K562 (cell line): ENCODE measurements at regions not wholly inside any gene's neighbourhood (a gene's known extent, or its start where the extent isn't known, plus 50 kb on each side); places are given as distances from the start of the nearest gene placed in this dataset.

ENCODE experiments used
- NCOR1 ChIP-seq: fragments of 450-650 bp; IDR thresholded peaks from 2 replicates; pipeline ENCODE4 v1.6.1; 2016; ENCODE audit warnings: mild to moderate bottlenecking, moderate library complexity
- NEUROD1 ChIP-seq: fragments of 150-350 bp; IDR thresholded peaks from 2 replicates; pipeline ENCODE4 v1.6.1; 2014; ENCODE audit warnings: borderline replicate concordance, low read length, low read depth; ENCODE audit not compliant: partially characterized antibody
- POLR2AphosphoS2 ChIP-seq: IDR thresholded peaks from 2 replicates; pipeline ENCODE4 v1.6.1; 2012; ENCODE audit warnings: low read length, improper control_type of control experiment
- XRCC5 ChIP-seq: fragments of 200-400 bp; formaldehyde crosslinking; IDR thresholded peaks from 2 replicates; pipeline ENCODE4 v1.6.1; 2017; ENCODE audit warnings: low read depth, mild to moderate bottlenecking, low read length
- TF ChIP-seq, protein P1 (sequence below): fragments of 250-450 bp; sonication (Bioruptor Pico); IDR thresholded peaks from 2 replicates; pipeline ENCODE4 v1.5.0; 2021
- TF ChIP-seq, protein P2 (sequence below): fragments of 250-450 bp; sonication (Bioruptor Pico); IDR thresholded peaks from 2 replicates; pipeline ENCODE4 v1.8.0; 2021; ENCODE audit warnings: moderate library complexity, mild to moderate bottlenecking, inconsistent platforms
- TF ChIP-seq, protein P3 (sequence below): fragments of 450-650 bp; formaldehyde crosslinking; IDR thresholded peaks from 2 replicates; pipeline ENCODE4 v1.4.0; 2020; ENCODE audit warnings: mild to moderate bottlenecking, mixed read lengths
- TF ChIP-seq, protein P4 (sequence below): fragments of 450-650 bp; IDR thresholded peaks from 2 replicates; pipeline ENCODE4 v1.6.1; 2016; ENCODE audit warnings: mild to moderate bottlenecking, moderate library complexity
- TF ChIP-seq, protein P5 (sequence below): fragments of 250-450 bp; sonication (Bioruptor Pico); IDR thresholded peaks from 2 replicates; pipeline ENCODE4 v1.8.0; 2021; ENCODE audit warnings: borderline replicate concordance, mild to moderate bottlenecking, moderate library complexity; ENCODE audit not compliant: poor library complexity, severe bottlenecking

DNA sequence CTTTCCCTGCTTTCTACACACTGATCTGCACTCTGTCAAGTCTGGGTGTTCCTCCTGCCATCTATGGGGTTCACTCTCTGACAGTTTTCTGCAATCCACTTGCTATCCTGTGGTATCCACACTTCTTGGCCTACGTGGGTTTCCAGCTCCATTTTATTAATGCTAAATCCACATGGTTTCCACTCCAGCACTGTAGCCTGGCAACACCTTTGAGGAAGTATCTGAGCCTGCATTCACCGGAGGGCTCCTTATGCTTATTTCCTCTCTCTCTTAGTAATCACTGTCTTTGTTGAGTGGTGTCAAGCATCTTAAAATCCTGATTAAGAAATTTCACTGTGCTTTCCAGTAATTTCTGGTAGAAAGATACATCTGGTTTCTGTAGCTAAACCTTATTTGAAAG lies 703.7 kb downstream of the TMEM121 start (continued):
- TF ChIP-seq, protein P1, sequence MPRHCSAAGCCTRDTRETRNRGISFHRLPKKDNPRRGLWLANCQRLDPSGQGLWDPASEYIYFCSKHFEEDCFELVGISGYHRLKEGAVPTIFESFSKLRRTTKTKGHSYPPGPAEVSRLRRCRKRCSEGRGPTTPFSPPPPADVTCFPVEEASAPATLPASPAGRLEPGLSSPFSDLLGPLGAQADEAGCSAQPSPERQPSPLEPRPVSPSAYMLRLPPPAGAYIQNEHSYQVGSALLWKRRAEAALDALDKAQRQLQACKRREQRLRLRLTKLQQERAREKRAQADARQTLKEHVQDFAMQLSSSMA (CRISPR knock-in tag) = no peak
- TF ChIP-seq NCOR1 = no peak
- TF ChIP-seq, protein P2, sequence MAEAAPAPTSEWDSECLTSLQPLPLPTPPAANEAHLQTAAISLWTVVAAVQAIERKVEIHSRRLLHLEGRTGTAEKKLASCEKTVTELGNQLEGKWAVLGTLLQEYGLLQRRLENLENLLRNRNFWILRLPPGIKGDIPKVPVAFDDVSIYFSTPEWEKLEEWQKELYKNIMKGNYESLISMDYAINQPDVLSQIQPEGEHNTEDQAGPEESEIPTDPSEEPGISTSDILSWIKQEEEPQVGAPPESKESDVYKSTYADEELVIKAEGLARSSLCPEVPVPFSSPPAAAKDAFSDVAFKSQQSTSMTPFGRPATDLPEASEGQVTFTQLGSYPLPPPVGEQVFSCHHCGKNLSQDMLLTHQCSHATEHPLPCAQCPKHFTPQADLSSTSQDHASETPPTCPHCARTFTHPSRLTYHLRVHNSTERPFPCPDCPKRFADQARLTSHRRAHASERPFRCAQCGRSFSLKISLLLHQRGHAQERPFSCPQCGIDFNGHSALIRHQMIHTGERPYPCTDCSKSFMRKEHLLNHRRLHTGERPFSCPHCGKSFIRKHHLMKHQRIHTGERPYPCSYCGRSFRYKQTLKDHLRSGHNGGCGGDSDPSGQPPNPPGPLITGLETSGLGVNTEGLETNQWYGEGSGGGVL = no peak
- TF ChIP-seq NEUROD1 = no peak
- TF ChIP-seq XRCC5 = no peak
- TF ChIP-seq, protein P3, sequence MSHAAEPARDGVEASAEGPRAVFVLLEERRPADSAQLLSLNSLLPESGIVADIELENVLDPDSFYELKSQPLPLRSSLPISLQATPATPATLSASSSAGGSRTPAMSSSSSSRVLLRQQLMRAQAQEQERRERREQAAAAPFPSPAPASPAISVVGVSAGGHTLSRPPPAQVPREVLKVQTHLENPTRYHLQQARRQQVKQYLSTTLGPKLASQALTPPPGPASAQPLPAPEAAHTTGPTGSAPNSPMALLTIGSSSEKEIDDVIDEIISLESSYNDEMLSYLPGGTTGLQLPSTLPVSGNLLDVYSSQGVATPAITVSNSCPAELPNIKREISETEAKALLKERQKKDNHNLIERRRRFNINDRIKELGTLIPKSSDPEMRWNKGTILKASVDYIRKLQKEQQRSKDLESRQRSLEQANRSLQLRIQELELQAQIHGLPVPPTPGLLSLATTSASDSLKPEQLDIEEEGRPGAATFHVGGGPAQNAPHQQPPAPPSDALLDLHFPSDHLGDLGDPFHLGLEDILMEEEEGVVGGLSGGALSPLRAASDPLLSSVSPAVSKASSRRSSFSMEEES = no peak
- TF ChIP-seq, protein P4, sequence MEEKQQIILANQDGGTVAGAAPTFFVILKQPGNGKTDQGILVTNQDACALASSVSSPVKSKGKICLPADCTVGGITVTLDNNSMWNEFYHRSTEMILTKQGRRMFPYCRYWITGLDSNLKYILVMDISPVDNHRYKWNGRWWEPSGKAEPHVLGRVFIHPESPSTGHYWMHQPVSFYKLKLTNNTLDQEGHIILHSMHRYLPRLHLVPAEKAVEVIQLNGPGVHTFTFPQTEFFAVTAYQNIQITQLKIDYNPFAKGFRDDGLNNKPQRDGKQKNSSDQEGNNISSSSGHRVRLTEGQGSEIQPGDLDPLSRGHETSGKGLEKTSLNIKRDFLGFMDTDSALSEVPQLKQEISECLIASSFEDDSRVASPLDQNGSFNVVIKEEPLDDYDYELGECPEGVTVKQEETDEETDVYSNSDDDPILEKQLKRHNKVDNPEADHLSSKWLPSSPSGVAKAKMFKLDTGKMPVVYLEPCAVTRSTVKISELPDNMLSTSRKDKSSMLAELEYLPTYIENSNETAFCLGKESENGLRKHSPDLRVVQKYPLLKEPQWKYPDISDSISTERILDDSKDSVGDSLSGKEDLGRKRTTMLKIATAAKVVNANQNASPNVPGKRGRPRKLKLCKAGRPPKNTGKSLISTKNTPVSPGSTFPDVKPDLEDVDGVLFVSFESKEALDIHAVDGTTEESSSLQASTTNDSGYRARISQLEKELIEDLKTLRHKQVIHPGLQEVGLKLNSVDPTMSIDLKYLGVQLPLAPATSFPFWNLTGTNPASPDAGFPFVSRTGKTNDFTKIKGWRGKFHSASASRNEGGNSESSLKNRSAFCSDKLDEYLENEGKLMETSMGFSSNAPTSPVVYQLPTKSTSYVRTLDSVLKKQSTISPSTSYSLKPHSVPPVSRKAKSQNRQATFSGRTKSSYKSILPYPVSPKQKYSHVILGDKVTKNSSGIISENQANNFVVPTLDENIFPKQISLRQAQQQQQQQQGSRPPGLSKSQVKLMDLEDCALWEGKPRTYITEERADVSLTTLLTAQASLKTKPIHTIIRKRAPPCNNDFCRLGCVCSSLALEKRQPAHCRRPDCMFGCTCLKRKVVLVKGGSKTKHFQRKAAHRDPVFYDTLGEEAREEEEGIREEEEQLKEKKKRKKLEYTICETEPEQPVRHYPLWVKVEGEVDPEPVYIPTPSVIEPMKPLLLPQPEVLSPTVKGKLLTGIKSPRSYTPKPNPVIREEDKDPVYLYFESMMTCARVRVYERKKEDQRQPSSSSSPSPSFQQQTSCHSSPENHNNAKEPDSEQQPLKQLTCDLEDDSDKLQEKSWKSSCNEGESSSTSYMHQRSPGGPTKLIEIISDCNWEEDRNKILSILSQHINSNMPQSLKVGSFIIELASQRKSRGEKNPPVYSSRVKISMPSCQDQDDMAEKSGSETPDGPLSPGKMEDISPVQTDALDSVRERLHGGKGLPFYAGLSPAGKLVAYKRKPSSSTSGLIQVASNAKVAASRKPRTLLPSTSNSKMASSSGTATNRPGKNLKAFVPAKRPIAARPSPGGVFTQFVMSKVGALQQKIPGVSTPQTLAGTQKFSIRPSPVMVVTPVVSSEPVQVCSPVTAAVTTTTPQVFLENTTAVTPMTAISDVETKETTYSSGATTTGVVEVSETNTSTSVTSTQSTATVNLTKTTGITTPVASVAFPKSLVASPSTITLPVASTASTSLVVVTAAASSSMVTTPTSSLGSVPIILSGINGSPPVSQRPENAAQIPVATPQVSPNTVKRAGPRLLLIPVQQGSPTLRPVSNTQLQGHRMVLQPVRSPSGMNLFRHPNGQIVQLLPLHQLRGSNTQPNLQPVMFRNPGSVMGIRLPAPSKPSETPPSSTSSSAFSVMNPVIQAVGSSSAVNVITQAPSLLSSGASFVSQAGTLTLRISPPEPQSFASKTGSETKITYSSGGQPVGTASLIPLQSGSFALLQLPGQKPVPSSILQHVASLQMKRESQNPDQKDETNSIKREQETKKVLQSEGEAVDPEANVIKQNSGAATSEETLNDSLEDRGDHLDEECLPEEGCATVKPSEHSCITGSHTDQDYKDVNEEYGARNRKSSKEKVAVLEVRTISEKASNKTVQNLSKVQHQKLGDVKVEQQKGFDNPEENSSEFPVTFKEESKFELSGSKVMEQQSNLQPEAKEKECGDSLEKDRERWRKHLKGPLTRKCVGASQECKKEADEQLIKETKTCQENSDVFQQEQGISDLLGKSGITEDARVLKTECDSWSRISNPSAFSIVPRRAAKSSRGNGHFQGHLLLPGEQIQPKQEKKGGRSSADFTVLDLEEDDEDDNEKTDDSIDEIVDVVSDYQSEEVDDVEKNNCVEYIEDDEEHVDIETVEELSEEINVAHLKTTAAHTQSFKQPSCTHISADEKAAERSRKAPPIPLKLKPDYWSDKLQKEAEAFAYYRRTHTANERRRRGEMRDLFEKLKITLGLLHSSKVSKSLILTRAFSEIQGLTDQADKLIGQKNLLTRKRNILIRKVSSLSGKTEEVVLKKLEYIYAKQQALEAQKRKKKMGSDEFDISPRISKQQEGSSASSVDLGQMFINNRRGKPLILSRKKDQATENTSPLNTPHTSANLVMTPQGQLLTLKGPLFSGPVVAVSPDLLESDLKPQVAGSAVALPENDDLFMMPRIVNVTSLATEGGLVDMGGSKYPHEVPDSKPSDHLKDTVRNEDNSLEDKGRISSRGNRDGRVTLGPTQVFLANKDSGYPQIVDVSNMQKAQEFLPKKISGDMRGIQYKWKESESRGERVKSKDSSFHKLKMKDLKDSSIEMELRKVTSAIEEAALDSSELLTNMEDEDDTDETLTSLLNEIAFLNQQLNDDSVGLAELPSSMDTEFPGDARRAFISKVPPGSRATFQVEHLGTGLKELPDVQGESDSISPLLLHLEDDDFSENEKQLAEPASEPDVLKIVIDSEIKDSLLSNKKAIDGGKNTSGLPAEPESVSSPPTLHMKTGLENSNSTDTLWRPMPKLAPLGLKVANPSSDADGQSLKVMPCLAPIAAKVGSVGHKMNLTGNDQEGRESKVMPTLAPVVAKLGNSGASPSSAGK = no peak
- TF ChIP-seq POLR2AphosphoS2 = no peak
- TF ChIP-seq, protein P5, sequence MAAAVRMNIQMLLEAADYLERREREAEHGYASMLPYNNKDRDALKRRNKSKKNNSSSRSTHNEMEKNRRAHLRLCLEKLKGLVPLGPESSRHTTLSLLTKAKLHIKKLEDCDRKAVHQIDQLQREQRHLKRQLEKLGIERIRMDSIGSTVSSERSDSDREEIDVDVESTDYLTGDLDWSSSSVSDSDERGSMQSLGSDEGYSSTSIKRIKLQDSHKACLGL (CRISPR knock-in tag) = no peak
